Keratinocyte (primary cell): ENCODE measurements at regions not wholly inside any gene's neighbourhood (a gene's known extent, or its start where the extent isn't known, plus 50 kb on each side); places are given as distances from the start of the nearest gene placed in this dataset.

ENCODE experiments used
- DNase-seq: peaks from one replicate; pipeline ENCODE4 v3.0.0-alpha.2; 2011; ENCODE audit warnings: low read depth, missing footprints, low spot score
- FAIRE-seq: peaks from 2 replicates; lab custom pipeline; 2011; peaks lifted over from hg19 to GRCh38; lab: Jason Lieb, UNC
- H2AFZ ChIP-seq: 2 replicates; pipeline ENCODE4 v1.6.0; 2012; ENCODE audit warnings: low read length, control low read depth, inconsistent platforms; ENCODE audit not compliant: control insufficient read depth
- H3K27ac ChIP-seq: 2 replicates; pipeline ENCODE4 v1.5.1; 2011; ENCODE audit warnings: low read length; ENCODE audit not compliant: control insufficient read depth, insufficient read depth
- H3K27me3 ChIP-seq: 3 replicates; pipeline ENCODE4 v1.6.0; 2011; ENCODE audit warnings: low read length; ENCODE audit not compliant: control insufficient read depth, insufficient read depth; ENCODE audit errors: extremely low read depth
- H3K36me3 ChIP-seq, 2 experiments: 2 replicates in 1 of 2; 3 replicates in 1 of 2; pipeline ENCODE4 v1.5.1; 2011; ENCODE audit warnings: low read length in 2 of 2, mild to moderate bottlenecking in 1 of 2; ENCODE audit not compliant: control insufficient read depth in 2 of 2, insufficient read depth in 2 of 2; ENCODE audit errors: extremely low read depth in 1 of 2
- H3K4me1 ChIP-seq: 3 replicates; pipeline ENCODE4 v1.5.1; 2011; ENCODE audit warnings: low read length; ENCODE audit not compliant: control insufficient read depth, insufficient read depth; ENCODE audit errors: extremely low read depth
- H3K4me2 ChIP-seq: 3 replicates; pipeline ENCODE4 v1.6.0; 2011; ENCODE audit warnings: low read depth, low read length; ENCODE audit not compliant: control insufficient read depth, insufficient read depth; ENCODE audit errors: extremely low read depth
- H3K4me3 ChIP-seq, 3 experiments: fragments of 200-600 bp in 1 of 3; sonication (generic) in 1 of 3; 2 replicates in 2 of 3; 3 replicates in 1 of 3; pipeline ENCODE4 v1.5.1; 2011 to 2016; ENCODE audit warnings: low read length in 3 of 3, mild to moderate bottlenecking in 3 of 3, control low read depth in 2 of 3, inconsistent platforms in 1 of 3, low read depth in 1 of 3, mixed read lengths in 1 of 3, mixed run types in 1 of 3, moderate library complexity in 1 of 3; ENCODE audit not compliant: control insufficient read depth in 2 of 3, insufficient read depth in 2 of 3; ENCODE audit errors: extremely low read depth in 1 of 3
- H3K79me2 ChIP-seq: 2 replicates; pipeline ENCODE4 v1.6.0; 2012; ENCODE audit warnings: low read length; ENCODE audit not compliant: control insufficient read depth, insufficient read depth
- H3K9ac ChIP-seq: 3 replicates; pipeline ENCODE4 v1.6.0; 2011; ENCODE audit warnings: low read length; ENCODE audit not compliant: control insufficient read depth, insufficient read depth; ENCODE audit errors: extremely low read depth
- H3K9me1 ChIP-seq: 3 replicates; pipeline ENCODE4 v1.6.0; 2011; ENCODE audit warnings: low read length; ENCODE audit not compliant: control insufficient read depth, insufficient read depth; ENCODE audit errors: extremely low read depth
- H3K9me3 ChIP-seq: 2 replicates; pipeline ENCODE4 v1.5.1; 2012; ENCODE audit warnings: low read depth, low read length; ENCODE audit not compliant: control insufficient read depth
- H4K20me1 ChIP-seq: 3 replicates; pipeline ENCODE4 v1.6.0; 2011; ENCODE audit warnings: low read length; ENCODE audit not compliant: control insufficient read depth, insufficient read depth; ENCODE audit errors: extremely low read depth
- EZH2 ChIP-seq: IDR thresholded peaks from one replicate; pipeline ENCODE4 v1.6.1; 2012; ENCODE audit warnings: inconsistent platforms, mild to moderate bottlenecking, low read length, moderate library complexity
- dilution Hi-C: fragments of 300-500 bp; cut with MboI; formaldehyde crosslinking; loops from one replicate; pipeline ENCODE4 v1.7.0; 2020; ENCODE audit warnings: low sequenced_read_pairs; ENCODE audit not compliant: extremely low pct_ligation_motif_present
- TF ChIP-seq, protein P1 (sequence below), 3 experiments: IDR thresholded peaks in 1 of 3; conservative IDR thresholded peaks in 1 of 3; optimal IDR thresholded peaks in 1 of 3; 2 replicates in 2 of 3; 3 replicates in 1 of 3; pipeline versions ENCODE3 to v1.5.1; 2011; ENCODE audit warnings: low read length in 3 of 3, mild to moderate bottlenecking in 3 of 3, moderate library complexity in 2 of 3, control low read depth in 1 of 3, inconsistent platforms in 1 of 3; ENCODE audit not compliant: insufficient read depth in 2 of 3; ENCODE audit errors: extremely low read depth in 1 of 3

DNA sequence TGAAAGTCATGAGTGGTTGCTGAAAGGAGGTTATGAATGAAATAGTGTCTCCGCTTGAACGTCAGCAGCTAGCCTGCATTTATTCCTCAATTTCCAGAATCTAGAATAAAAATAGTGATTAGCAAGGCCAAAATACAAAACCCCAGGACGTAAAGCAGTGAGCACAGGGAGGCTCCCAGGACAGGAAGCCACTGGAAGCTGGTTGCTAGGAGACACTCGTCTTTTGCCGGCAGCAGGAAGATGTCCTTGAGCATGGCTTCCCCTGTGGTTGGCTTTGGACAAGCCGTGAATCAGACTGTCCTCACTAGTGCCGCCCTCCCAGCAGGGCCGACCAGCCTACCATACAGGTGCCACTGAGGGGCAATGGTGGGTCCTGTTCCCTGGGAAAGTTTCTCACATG, 374.4 kb downstream of the MTX2 start:
- no peaks in the 10 kb centered on the region for H3K27me3 ChIP-seq
- FAIRE-seq (no peak), DNase-seq (no peak)
- H3K9me3 ChIP-seq, result no peaks in the 10 kb centered on the region
- H3K4me3 ChIP-seq, result no peak overlapping the region
- TF ChIP-seq, protein P1, sequence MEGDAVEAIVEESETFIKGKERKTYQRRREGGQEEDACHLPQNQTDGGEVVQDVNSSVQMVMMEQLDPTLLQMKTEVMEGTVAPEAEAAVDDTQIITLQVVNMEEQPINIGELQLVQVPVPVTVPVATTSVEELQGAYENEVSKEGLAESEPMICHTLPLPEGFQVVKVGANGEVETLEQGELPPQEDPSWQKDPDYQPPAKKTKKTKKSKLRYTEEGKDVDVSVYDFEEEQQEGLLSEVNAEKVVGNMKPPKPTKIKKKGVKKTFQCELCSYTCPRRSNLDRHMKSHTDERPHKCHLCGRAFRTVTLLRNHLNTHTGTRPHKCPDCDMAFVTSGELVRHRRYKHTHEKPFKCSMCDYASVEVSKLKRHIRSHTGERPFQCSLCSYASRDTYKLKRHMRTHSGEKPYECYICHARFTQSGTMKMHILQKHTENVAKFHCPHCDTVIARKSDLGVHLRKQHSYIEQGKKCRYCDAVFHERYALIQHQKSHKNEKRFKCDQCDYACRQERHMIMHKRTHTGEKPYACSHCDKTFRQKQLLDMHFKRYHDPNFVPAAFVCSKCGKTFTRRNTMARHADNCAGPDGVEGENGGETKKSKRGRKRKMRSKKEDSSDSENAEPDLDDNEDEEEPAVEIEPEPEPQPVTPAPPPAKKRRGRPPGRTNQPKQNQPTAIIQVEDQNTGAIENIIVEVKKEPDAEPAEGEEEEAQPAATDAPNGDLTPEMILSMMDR (optimal IDR thresholded peaks at IDR 0.05 in 1 of 3, IDR thresholded peaks at IDR 0.05 in 1 of 3, conservative IDR thresholded peaks at IDR 0.05 in 1 of 3; ENCODE audit: extremely low read depth in 1 of 3, insufficient read depth in 2 of 3, low read length in 3 of 3), result no peak
- no peak for TF ChIP-seq EZH2
- no peaks in the 10 kb centered on the region for H3K9me1 ChIP-seq
- H3K36me3 ChIP-seq, result no peaks in the 10 kb centered on the region
- peaks cover 7% of the 10 kb centered on the region for H3K4me1 ChIP-seq
- no peak overlapping the region for H3K9ac ChIP-seq
- no peaks in the 10 kb centered on the region for H3K79me2 ChIP-seq
- no peak overlapping the region for H3K27ac ChIP-seq
- H2AFZ ChIP-seq, result no peak overlapping the region
- H3K4me2 ChIP-seq, result no peak overlapping the region
- dilution Hi-C loops, result loop anchor here (25.0 kb wide), 1 partner anchor 481 kb away; the partner anchor contains the start of genes HOXD3 and HOXD4
- no peaks in the 10 kb centered on the region for H4K20me1 ChIP-seq

DNA sequence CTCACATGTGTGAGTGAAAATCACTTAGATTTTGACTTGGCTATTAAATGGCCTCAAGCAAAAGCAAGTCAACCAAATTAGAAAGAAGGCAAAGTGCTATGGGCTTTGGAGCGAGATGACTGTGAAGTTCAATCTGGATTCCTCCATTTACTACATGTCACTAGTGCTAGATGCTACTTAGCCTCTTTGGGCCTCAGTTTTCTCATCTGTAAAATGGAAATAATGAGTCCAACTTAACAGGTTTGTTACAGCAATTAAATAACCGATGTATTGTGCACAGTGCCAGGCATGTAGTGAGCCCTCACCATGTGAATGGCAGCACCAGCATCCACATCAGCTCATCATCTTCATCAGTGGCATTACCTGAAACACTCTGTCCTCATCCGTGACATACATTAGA, 376.3 kb downstream of the MTX2 start:
- Histone ChIP-seq H3K4me1 (peaks cover 7% of the 10 kb centered on the region), H3K4me3 (no peak overlapping the region), H4K20me1 (no peaks in the 10 kb centered on the region), H3K9me1 (no peaks in the 10 kb centered on the region), H3K36me3 (no peaks in the 10 kb centered on the region), H3K27ac (no peak overlapping the region), H3K9ac (no peak overlapping the region), H3K9me3 (no peaks in the 10 kb centered on the region), H3K79me2 (no peaks in the 10 kb centered on the region), H2AFZ (no peak overlapping the region), H3K27me3 (no peaks in the 10 kb centered on the region), H3K4me2 (no peak overlapping the region)
- FAIRE-seq (no peak), DNase-seq (no peak)
- dilution Hi-C loops, result loop anchor here (25.0 kb wide), 1 partner anchor 483 kb away; the partner anchor contains the start of genes HOXD3 and HOXD4
- TF ChIP-seq EZH2, result no peak
- TF ChIP-seq, protein P1 (optimal IDR thresholded peaks at IDR 0.05 in 1 of 3, IDR thresholded peaks at IDR 0.05 in 1 of 3, conservative IDR thresholded peaks at IDR 0.05 in 1 of 3; ENCODE audit: extremely low read depth in 1 of 3, insufficient read depth in 2 of 3, low read length in 3 of 3), result no peak
